GM12878 (cell line): ENCODE measurements at regions not wholly inside any gene's neighbourhood (a gene's known extent, or its start where the extent isn't known, plus 50 kb on each side); places are given as distances from the start of the nearest gene placed in this dataset.

Source experiments
- BMI1 ChIP-seq: fragments of 450-650 bp; IDR thresholded peaks from 2 replicates; pipeline ENCODE4 v1.6.1; 2016; ENCODE audit warnings: mild to moderate bottlenecking, moderate library complexity, borderline replicate concordance
- CEBPZ ChIP-seq: fragments of 150-350 bp; IDR thresholded peaks from 2 replicates; pipeline ENCODE4 v1.6.1; 2016; ENCODE audit warnings: low read depth, low read length
- CREB1 ChIP-seq: IDR thresholded peaks from 2 replicates; pipeline ENCODE4 v1.6.1; 2012; ENCODE audit warnings: low read depth, mild to moderate bottlenecking, inconsistent platforms
- CTCF ChIP-seq, 3 experiments: IDR thresholded peaks in 2 of 3; conservative IDR thresholded peaks in 1 of 3; 2 replicates each; pipeline ENCODE4 v1.5.1; 2011; ENCODE audit warnings: low read depth in 3 of 3, low read length in 3 of 3, mild to moderate bottlenecking in 3 of 3, control low read depth in 2 of 3, moderate library complexity in 2 of 3, inconsistent platforms in 1 of 3, mixed read lengths in 1 of 3; ENCODE audit not compliant: control insufficient read depth in 2 of 3, insufficient read depth in 1 of 3; ENCODE audit errors: extremely low read depth in 1 of 3
- E2F4 ChIP-seq: IDR thresholded peaks from 2 replicates; pipeline ENCODE4 v1.6.1; 2012; ENCODE audit warnings: low read depth, low read length, improper control_type of control experiment
- EZH2 ChIP-seq: IDR thresholded peaks from 2 replicates; pipeline ENCODE4 v1.6.1; 2012; ENCODE audit warnings: low read depth, mild to moderate bottlenecking, control low read depth, inconsistent platforms, low read length, borderline replicate concordance; ENCODE audit not compliant: control insufficient read depth
- JUND ChIP-seq: IDR thresholded peaks from 2 replicates; pipeline ENCODE4 v1.6.1; 2012; ENCODE audit warnings: low read depth, mild to moderate bottlenecking, low read length, improper control_type of control experiment, moderate library complexity
- POLR2AphosphoS5 ChIP-seq: IDR thresholded peaks from 2 replicates; pipeline ENCODE4 v1.6.1; 2011; ENCODE audit warnings: mild to moderate bottlenecking, low read length, inconsistent platforms
- PRDM15 ChIP-seq: fragments of 450-650 bp; formaldehyde crosslinking; IDR thresholded peaks from 2 replicates; pipeline ENCODE4 v1.4.0; 2020; ENCODE audit warnings: mild to moderate bottlenecking, moderate library complexity
- REST ChIP-seq: IDR thresholded peaks from 2 replicates; pipeline ENCODE4 v1.6.1; 2012; ENCODE audit warnings: mild to moderate bottlenecking, low read depth, low read length
- RFX5 ChIP-seq: IDR thresholded peaks from 2 replicates; pipeline ENCODE4 v1.6.1; 2011; ENCODE audit warnings: low read depth, low read length, improper control_type of control experiment
- SMAD1 ChIP-seq: fragments of 450-650 bp; IDR thresholded peaks from 2 replicates; pipeline ENCODE4 v1.6.1; 2018; ENCODE audit warnings: mild to moderate bottlenecking, low read depth; ENCODE audit not compliant: partially characterized antibody
- SP1 ChIP-seq: IDR thresholded peaks from one replicate; pipeline ENCODE4 v1.6.1; 2011; ENCODE audit warnings: low read depth, low read length
- ZNF274 ChIP-seq: IDR thresholded peaks from one replicate; pipeline ENCODE4 v1.8.0; 2011; ENCODE audit not compliant: insufficient read length, insufficient read depth

GRCh38 chr21:20685475-20685874, 312.7 kb upstream of the NCAM2 start:
- no peak for TF ChIP-seq BMI1
- no peak for TF ChIP-seq CREB1
- TF ChIP-seq CTCF (IDR thresholded peaks at IDR 0.05 in 2 of 3, conservative IDR thresholded peaks at IDR 0.05 in 1 of 3; ENCODE audit: control insufficient read depth in 2 of 3, extremely low read depth in 1 of 3, insufficient read depth in 1 of 3, low read depth in 3 of 3, low read length in 3 of 3): no peak
- no peak for TF ChIP-seq SMAD1
- no peak for TF ChIP-seq E2F4
- no peak for TF ChIP-seq SP1
- no peak for TF ChIP-seq JUND
- no peak for TF ChIP-seq ZNF274
- no peak for TF ChIP-seq RFX5
- TF ChIP-seq REST: no peak
- no peak for TF ChIP-seq PRDM15 (CRISPR knock-in tag)
- no peak for TF ChIP-seq CEBPZ
- no peak for TF ChIP-seq POLR2AphosphoS5
- no peak for TF ChIP-seq EZH2
